ENCODE measurements at regions not wholly inside any gene's neighbourhood (a gene's known extent, or its start where the extent isn't known, plus 50 kb on each side); places are given as distances from the start of the nearest gene placed in this dataset.

- intact Hi-C loops (cut with DNase I) = loop anchor here (5.0 to 10.0 kb wide), 3 partner anchors 202 to 674 kb away; no protein-coding TSS in a partner anchor
- DNase-seq = peak; percentile 99
- ATAC-seq (ENCODE audit: poor library complexity) = peak; percentile 98
Measured at GRCh38 chr13:30132623-30133553, 174.5 kb downstream of the KATNAL1 start.

DNA sequence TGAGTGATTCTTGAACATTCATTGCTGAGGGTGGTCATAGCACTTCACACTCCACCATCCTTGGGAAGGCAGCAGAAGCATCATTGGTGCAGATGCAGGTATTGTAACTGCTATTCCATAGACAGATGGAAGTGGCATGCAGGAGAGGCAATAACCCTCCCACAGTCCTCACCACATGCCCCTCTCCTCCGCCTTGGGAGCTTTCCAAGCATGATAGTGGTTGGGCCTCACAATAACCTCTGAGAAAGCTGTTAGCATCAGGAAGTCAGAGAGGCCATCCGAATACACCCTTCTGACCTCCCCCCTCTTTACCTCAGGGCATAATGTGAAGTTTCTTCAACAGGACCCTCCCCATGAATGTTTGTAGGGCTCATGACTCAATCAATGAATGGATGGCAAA is 177.9 kb downstream of the KATNAL1 start:
- DNase-seq (no peak), ATAC-seq (ENCODE audit: poor library complexity) (no peak)
- intact Hi-C loops (cut with DNase I) = no loop called here

- no peak for DNase-seq
- ATAC-seq (ENCODE audit: poor library complexity) = no peak
- intact Hi-C loops (cut with DNase I) = no loop called here
Measured at GRCh38 chr13:30128591-30128990, 178.8 kb downstream of the KATNAL1 start.

DNA sequence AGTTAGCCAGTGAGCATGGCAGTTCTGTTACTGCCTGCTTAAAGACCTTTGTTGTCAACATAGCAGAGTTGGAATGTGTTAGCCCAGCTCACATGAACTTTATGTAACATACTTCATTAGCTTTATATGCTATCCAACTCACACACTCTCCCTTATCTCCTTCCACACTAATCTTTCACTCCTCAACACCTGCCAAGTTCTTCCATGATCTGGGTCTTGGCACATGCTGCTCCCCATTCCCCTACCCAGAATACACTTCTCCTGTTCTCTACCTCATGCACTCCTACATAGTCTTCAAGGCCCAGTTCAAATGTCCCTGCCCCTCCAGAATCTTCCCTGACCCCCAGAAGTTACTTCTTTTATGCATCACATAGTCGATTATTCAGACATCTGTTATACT is 179.3 kb downstream of the KATNAL1 start:
- DNase-seq (no peak), ATAC-seq (ENCODE audit: poor library complexity) (peak; percentile 30)
- intact Hi-C loops (cut with DNase I) = no loop called here

DNA sequence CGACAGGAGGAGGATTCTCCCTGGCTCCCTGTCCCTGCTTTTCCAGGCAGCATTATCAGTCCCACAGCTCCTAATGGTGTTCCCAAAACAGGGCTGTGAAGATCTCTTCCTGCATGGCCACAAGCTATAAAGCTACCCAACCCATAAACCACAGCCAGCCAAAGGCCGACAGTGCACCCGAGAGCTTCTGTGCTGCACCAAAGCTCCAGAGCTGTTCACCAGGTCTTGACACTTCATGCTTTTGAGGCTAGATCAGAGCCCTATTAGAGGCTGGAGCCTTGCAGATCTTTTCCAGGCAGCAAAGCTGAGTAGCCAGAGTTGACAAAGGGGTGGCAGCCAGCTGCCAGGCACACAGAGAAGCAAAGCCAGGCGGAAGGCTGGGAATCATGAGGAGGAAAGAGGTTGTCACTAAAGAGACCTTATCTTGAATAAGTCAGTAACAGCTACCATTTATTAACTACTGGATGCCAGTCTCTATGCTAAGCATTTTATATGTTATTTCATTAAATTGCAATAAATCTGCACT is 180.4 kb downstream of the KATNAL1 start:
- DNase-seq (no peak), ATAC-seq (ENCODE audit: poor library complexity) (peak; percentile 32)
- intact Hi-C loops (cut with DNase I) = no loop called here

DNA sequence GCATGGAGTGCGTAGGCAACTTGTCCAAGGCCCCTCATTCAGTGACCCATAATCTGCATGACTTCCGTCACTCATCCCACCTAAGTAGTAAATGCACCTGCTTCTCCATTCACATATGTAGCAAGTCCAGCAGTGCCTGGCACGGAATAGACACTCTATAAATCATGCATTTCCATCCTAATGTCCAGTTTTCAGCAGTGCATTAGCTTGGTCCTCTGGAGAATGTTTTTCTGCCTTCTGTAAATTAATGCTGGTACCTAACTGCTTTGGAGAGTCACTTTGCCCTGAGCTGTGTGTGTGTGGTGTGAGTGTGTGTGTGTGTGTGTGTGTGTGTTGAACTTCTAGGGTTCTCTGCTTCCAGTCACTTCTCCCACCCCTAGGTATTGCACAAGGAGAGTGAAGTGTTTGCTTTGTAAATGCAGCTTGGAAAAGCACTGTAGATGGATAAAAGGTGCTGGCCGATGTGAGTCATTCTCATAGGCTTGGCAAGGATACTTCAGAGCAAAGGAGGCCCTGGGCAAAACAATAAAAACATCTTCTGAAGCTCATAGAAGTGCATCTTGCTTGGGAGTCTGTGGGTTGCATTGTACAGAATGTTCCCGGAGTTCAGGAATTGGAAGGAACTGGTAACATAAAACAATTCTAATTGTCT is 181.8 kb downstream of the KATNAL1 start:
- ATAC-seq (ENCODE audit: poor library complexity) (no peak), DNase-seq (no peak)
- intact Hi-C loops (cut with DNase I) = no loop called here

- DNase-seq (no peak), ATAC-seq (ENCODE audit: poor library complexity) (no peak)
- intact Hi-C loops (cut with DNase I) = no loop called here
Measured at GRCh38 chr13:30124131-30124768, 183.1 kb downstream of the KATNAL1 start.

- intact Hi-C loops (cut with DNase I) = no loop called here
- ATAC-seq (ENCODE audit: poor library complexity) (no peak), DNase-seq (no peak)
Measured at GRCh38 chr13:30123575-30123974, 183.8 kb downstream of the KATNAL1 start.

DNA sequence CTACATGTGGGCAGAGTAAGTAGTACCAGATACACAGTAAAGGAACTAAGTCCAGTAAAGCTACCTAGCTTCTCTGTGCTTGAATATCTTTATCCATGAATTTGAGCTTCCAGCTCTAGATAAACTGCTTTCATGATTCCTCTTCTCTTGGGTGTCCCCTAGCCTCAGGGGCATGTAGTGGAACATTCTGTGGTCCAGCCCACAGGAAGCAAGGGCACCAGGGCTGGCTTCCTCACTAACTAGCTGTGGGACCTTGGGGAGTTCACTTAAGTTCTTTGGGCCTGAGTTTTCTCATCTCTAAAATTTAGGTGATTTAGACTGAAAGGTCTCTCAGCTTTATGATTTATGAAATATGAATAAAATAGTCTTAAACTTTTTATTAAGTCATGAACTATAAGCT is 185.7 kb downstream of the KATNAL1 start:
- no peak for ATAC-seq (ENCODE audit: poor library complexity)
- no peak for DNase-seq
- intact Hi-C loops (cut with DNase I) = no loop called here

- ATAC-seq (ENCODE audit: poor library complexity) = no peak
- DNase-seq = no peak
- intact Hi-C loops (cut with DNase I) = no loop called here
Measured at GRCh38 chr13:30121244-30121643, 186.1 kb downstream of the KATNAL1 start.

DNA sequence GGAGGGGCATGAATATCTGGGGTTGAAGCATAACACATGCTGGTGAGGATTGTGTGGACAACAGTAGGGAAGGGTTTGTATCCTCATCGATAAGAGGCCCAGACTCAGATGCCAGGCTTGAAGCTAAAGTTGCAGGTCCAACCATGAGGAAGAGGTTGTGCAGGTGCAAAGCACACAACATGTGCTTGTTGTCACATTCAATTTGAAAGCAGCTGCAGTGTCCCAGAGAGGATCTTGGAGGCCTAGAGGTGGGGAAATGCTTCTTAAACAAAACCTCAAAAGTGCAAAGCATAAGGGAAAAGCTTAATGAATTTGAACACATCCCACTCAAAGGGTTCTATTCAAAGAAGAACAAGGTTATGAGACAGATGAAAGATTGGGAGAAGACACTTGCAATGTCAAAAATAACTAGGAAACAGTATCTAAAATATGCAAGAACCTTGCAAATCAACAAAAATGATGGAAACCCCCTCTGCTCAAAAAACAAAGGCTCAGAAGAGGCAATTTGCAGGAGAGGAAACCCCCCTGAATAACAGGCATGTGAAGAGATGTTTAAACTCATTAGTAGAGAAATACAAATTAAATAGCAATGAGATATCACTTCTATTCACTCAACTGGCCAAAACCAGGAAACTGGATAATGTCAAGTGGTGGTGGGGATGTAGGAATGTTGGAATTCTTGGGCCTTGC is 187.1 kb downstream of the KATNAL1 start:
- intact Hi-C loops (cut with DNase I) = no loop called here
- no peak for ATAC-seq (ENCODE audit: poor library complexity)
- DNase-seq = no peak

- no peak for DNase-seq
- intact Hi-C loops (cut with DNase I) = no loop called here
- no peak for ATAC-seq (ENCODE audit: poor library complexity)
Measured at GRCh38 chr13:30119476-30119875, 187.9 kb downstream of the KATNAL1 start.

GRCh38 chr13:30116379-30116778 is 191.0 kb downstream of the KATNAL1 start:
- DNase-seq = no peak
- no peak for ATAC-seq (ENCODE audit: poor library complexity)
- intact Hi-C loops (cut with DNase I) = no loop called here

GRCh38 chr13:30115257-30115600 is 192.1 kb downstream of the KATNAL1 start:
- DNase-seq (no peak), ATAC-seq (ENCODE audit: poor library complexity) (peak; percentile 9)
- intact Hi-C loops (cut with DNase I) = no loop called here

GRCh38 chr13:30114571-30115256 is 192.6 kb downstream of the KATNAL1 start:
- intact Hi-C loops (cut with DNase I) = loop anchor here (5.0 kb wide), 3 partner anchors 262 to 607 kb away; partner anchors contain the start of gene UBL3
- DNase-seq (peak; percentile 94), ATAC-seq (ENCODE audit: poor library complexity) (peak; percentile 88)

GRCh38 chr13:30113983-30114570 is 193.3 kb downstream of the KATNAL1 start:
- intact Hi-C loops (cut with DNase I) = loop anchor here (5.0 kb wide), 3 partner anchors 262 to 607 kb away; partner anchors contain the start of gene UBL3
- no peak for DNase-seq
- ATAC-seq (ENCODE audit: poor library complexity) = no peak

DNA sequence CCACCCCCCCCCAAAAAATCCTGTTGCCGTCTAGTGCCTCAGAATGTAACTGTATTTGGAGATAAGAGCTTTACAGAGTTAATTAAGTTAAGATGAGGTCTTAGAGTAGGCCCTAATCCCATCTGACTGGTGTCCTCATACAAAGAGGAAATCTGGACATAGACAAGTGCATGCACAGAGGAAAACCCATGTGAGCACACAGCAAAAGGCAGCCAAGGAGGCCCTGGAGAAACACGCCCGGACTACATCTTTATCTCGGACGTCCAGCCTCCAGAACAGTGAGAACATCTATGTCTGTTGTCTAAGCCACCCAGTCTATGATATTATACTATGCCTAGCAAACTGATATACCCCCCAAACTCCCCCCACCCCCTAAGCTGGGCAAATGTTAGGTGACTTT is 193.8 kb downstream of the KATNAL1 start:
- ATAC-seq (ENCODE audit: poor library complexity) = peak; percentile 32
- intact Hi-C loops (cut with DNase I) = loop anchor here (5.0 kb wide), 3 partner anchors 261 to 606 kb away; partner anchors contain the start of gene UBL3
- no peak for DNase-seq
